Endothelial cell of umbilical vein (primary cell): ENCODE measurements at regions not wholly inside any gene's neighbourhood (a gene's known extent, or its start where the extent isn't known, plus 50 kb on each side); places are given as distances from the start of the nearest gene placed in this dataset.

Source experiments
- BruUV-seq: library from RNA; stranded (reverse); fragments of 400-500 nt; replicated peaks from 2 replicates; lab custom pipeline; 2021; lab: Mats Ljungman, UMichigan
- CTCF ChIA-PET: fragments of 300-600, 350-600 bp; sonication (Branson Sonifier 250); formaldehyde crosslinking; loops from one replicate; lab custom pipeline; 2021; ENCODE audit warnings: antibody characterized with exemption, inconsistent platforms; lab: Charles Lee
- POLR2A ChIA-PET: fragments of 300-600, 350-600 bp; sonication (Branson Sonifier 250); formaldehyde crosslinking; loops from one replicate; lab custom pipeline; 2021; ENCODE audit warnings: antibody characterized with exemption, inconsistent platforms; lab: Charles Lee
- DNase-seq: peaks from one replicate; pipeline ENCODE4 v3.0.0-alpha.2; 2011; ENCODE audit warnings: low read depth, low spot score
- FAIRE-seq: peaks from 2 replicates; lab custom pipeline; 2011; peaks lifted over from hg19 to GRCh38; lab: Jason Lieb, UNC
- H2AFZ ChIP-seq: 2 replicates; pipeline ENCODE4 v1.6.0; 2012; ENCODE audit warnings: low read depth, low read length, control low read depth, inconsistent platforms
- H3K27ac ChIP-seq: 2 replicates; pipeline ENCODE4 v1.5.1; 2011; ENCODE audit warnings: low read depth, mild to moderate bottlenecking, control low read depth, low read length, moderate library complexity; ENCODE audit not compliant: insufficient read depth
- H3K27me3 ChIP-seq, 2 experiments: 2 replicates each; pipeline versions ENCODE4 v1.6.0 to v1.6.1; 2011; ENCODE audit warnings: low read length in 2 of 2, mixed read lengths in 1 of 2; ENCODE audit not compliant: control insufficient read depth in 2 of 2, insufficient read depth in 2 of 2
- H3K36me3 ChIP-seq, 2 experiments: 2 replicates in 1 of 2; 3 replicates in 1 of 2; pipeline ENCODE4 v1.5.1; 2011; ENCODE audit warnings: low read length in 2 of 2, mild to moderate bottlenecking in 1 of 2, moderate library complexity in 1 of 2; ENCODE audit not compliant: control insufficient read depth in 2 of 2, insufficient read depth in 2 of 2; ENCODE audit errors: extremely low read depth in 1 of 2
- H3K4me1 ChIP-seq: 3 replicates; pipeline ENCODE4 v1.5.1; 2011; ENCODE audit warnings: mild to moderate bottlenecking, low read length; ENCODE audit not compliant: control insufficient read depth, insufficient read depth; ENCODE audit errors: extremely low read depth
- H3K4me2 ChIP-seq: 2 replicates; pipeline ENCODE4 v1.6.1; 2011; ENCODE audit warnings: low read length, control low read depth, mixed read lengths; ENCODE audit not compliant: insufficient read depth
- H3K4me3 ChIP-seq, 3 experiments: fragments of 200-600 bp in 1 of 3; sonication (generic), shearing (Covaris generic) in 1 of 3; replicated peaks in 1 of 3; 2 replicates each; pipeline ENCODE4 v1.5.1; 2011 to 2016; ENCODE audit warnings: control low read depth in 3 of 3, low read length in 3 of 3, mild to moderate bottlenecking in 2 of 3, inconsistent platforms in 1 of 3, low read depth in 1 of 3, moderate library complexity in 1 of 3; ENCODE audit not compliant: insufficient read depth in 1 of 3
- H3K79me2 ChIP-seq: 2 replicates; pipeline ENCODE4 v1.6.0; 2012; ENCODE audit warnings: low read length, inconsistent platforms; ENCODE audit not compliant: control insufficient read depth, insufficient read depth
- H3K9ac ChIP-seq: replicated peaks from 2 replicates; pipeline ENCODE3; 2011; ENCODE audit warnings: low read length, control low read depth; ENCODE audit not compliant: insufficient read depth; ENCODE audit errors: extremely low read depth
- H3K9me1 ChIP-seq: replicated peaks from 3 replicates; pipeline ENCODE4 v1.6.0; 2011; ENCODE audit warnings: mild to moderate bottlenecking, low read length; ENCODE audit not compliant: control insufficient read depth, insufficient read depth; ENCODE audit errors: extremely low read depth
- H3K9me3 ChIP-seq: replicated peaks from 2 replicates; pipeline ENCODE4 v1.5.1; 2012; ENCODE audit warnings: low read length, inconsistent platforms; ENCODE audit not compliant: control insufficient read depth, insufficient read depth
- H4K20me1 ChIP-seq: replicated peaks from 2 replicates; pipeline ENCODE3; 2011; ENCODE audit warnings: mild to moderate bottlenecking, low read length; ENCODE audit not compliant: control insufficient read depth, insufficient read depth; ENCODE audit errors: extremely low read depth
- CTCF ChIP-seq, 2 donors: IDR thresholded peaks; 1 replicate in 1 of 2; 2 replicates in 1 of 2; pipeline ENCODE4 v1.5.1; 2011; ENCODE audit warnings: low read length in 2 of 2, mild to moderate bottlenecking in 2 of 2, moderate library complexity in 2 of 2, control low read depth in 1 of 2, inconsistent platforms in 1 of 2, low read depth in 1 of 2; ENCODE audit not compliant: insufficient read depth in 1 of 2; ENCODE audit errors: extremely low read depth in 1 of 2
- EZH2 ChIP-seq: IDR thresholded peaks from 2 replicates; pipeline ENCODE4 v1.6.1; 2012; ENCODE audit warnings: borderline replicate concordance, low read depth, mild to moderate bottlenecking, moderate library complexity, low read length, inconsistent platforms; ENCODE audit not compliant: severe bottlenecking
- FOS ChIP-seq: IDR thresholded peaks from 2 replicates; pipeline ENCODE4 v1.6.1; 2011; ENCODE audit warnings: mild to moderate bottlenecking, low read length, moderate library complexity, borderline replicate concordance; ENCODE audit not compliant: insufficient read depth
- GATA2 ChIP-seq: IDR thresholded peaks from 2 replicates; pipeline ENCODE4 v1.7.0; 2011; ENCODE audit warnings: low read depth, mild to moderate bottlenecking, moderate library complexity, mixed read lengths, low read length; ENCODE audit not compliant: insufficient read length, insufficient read depth
- JUN ChIP-seq: IDR thresholded peaks from 2 replicates; pipeline ENCODE4 v1.6.1; 2011; ENCODE audit warnings: borderline replicate concordance, low read depth; ENCODE audit not compliant: insufficient read length, insufficient read depth
- MAX ChIP-seq: IDR thresholded peaks from 2 replicates; pipeline ENCODE4 v1.6.1; 2011; ENCODE audit not compliant: insufficient read depth, insufficient read length
- MYC ChIP-seq: IDR thresholded peaks from one replicate; pipeline ENCODE4 v1.6.1; 2011; ENCODE audit warnings: mild to moderate bottlenecking, low read depth, low read length
- POLR2A ChIP-seq: IDR thresholded peaks from 2 replicates; pipeline ENCODE4 v1.6.1; 2012; ENCODE audit warnings: low read depth, mild to moderate bottlenecking, control low read depth, low read length
- POLR2AphosphoS5 ChIP-seq: IDR thresholded peaks from 2 replicates; pipeline ENCODE4 v1.6.1; 2012; ENCODE audit warnings: low read depth, mild to moderate bottlenecking, control low read depth, low read length, moderate library complexity; ENCODE audit not compliant: insufficient read depth
- dilution Hi-C: fragments of 300-500 bp; cut with MboI; formaldehyde crosslinking; loops from one replicate; pipeline ENCODE4 v1.15.0; 2019; ENCODE audit warnings: low sequenced_read_pairs; ENCODE audit not compliant: extremely low pct_ligation_motif_present
- intact Hi-C: fragments of 100-400 bp; cut with micrococcal nuclease; formaldehyde crosslinking; loops from one replicate; pipeline ENCODE4 v1.10.0; 2022

- Histone ChIP-seq H3K9me3 (peaks cover 2% of the 10 kb centered on the region), H2AFZ (no peak overlapping the region), H3K79me2 (no peaks in the 10 kb centered on the region), H3K4me2 (no peak overlapping the region), H3K36me3 (no peaks in the 10 kb centered on the region), H3K27me3 (no peaks in the 10 kb centered on the region), H3K9me1 (no peaks in the 10 kb centered on the region), H3K27ac (no peak overlapping the region), H3K4me1 (no peaks in the 10 kb centered on the region), H4K20me1 (no peaks in the 10 kb centered on the region), H3K9ac (no peak overlapping the region), H3K4me3 (no peak overlapping the region)
- TF ChIP-seq CTCF (IDR thresholded peaks at IDR 0.05; ENCODE audit: extremely low read depth in 1 of 2, insufficient read depth in 1 of 2, low read depth in 1 of 2, low read length in 2 of 2) (no peak), GATA2 (no peak), POLR2AphosphoS5 (no peak), FOS (no peak), EZH2 (no peak), POLR2A (no peak), JUN (no peak), MYC (no peak), MAX (no peak)
- FAIRE-seq (no peak), DNase-seq (no peak)
- CTCF ChIA-PET, result no interaction called here
- BruUV-seq, result no TSS peak
- intact Hi-C loops, result no loop called here
- POLR2A ChIA-PET, result no interaction called here
- dilution Hi-C loops, result no loop called here
Observed at GRCh38 chr12:82216475-82216874, 141.7 kb downstream of the CCDC59 start.
